GM12878 (cell line): ENCODE measurements at regions not wholly inside any gene's neighbourhood (a gene's known extent, or its start where the extent isn't known, plus 50 kb on each side); places are given as distances from the start of the nearest gene placed in this dataset.
A peak's percentile ranks its signal among the peaks of the same experiment; 100 is the strongest.

Experiments used
- ATAC-seq: fragments of 200-7000 bp; cut with Tn5 transposase; 3 replicates; pipeline ENCODE4 v1.9.1; 2020; ENCODE audit warnings: mild to moderate bottlenecking, moderate library complexity
- BruUV-seq: library from RNA; stranded (reverse); fragments of 400-500 nt; replicated peaks from 2 replicates; lab custom pipeline; 2021; lab: Mats Ljungman, UMichigan
- CTCF ChIA-PET: fragments of 300-600 bp; sonication (Branson Sonifier 250); formaldehyde crosslinking; extraction: SDS; loops from one replicate; lab custom pipeline; 2021; ENCODE audit warnings: inconsistent platforms; lab: Yijun Ruan, JAX
- POLR2A ChIA-PET: fragments of 350-600 bp; formaldehyde crosslinking; extraction: SDS; loops from one replicate; lab custom pipeline; 2021; ENCODE audit warnings: inconsistent platforms; lab: Charles Lee
- RAD21 ChIA-PET: fragments of 300-600 bp; sonication (Branson Sonifier 250); formaldehyde crosslinking; loops from one replicate; lab custom pipeline; 2023; ENCODE audit warnings: antibody characterized with exemption; ENCODE audit not compliant: unreplicated experiment; lab: Charles Lee
- SMC1A ChIA-PET: fragments of 300-600 bp; sonication (Branson Sonifier 250); formaldehyde crosslinking; loops from one replicate; lab custom pipeline; 2023; ENCODE audit not compliant: unreplicated experiment, uncharacterized antibody; lab: Charles Lee
- DNase-seq: peaks from one replicate; pipeline ENCODE4 v3.0.0-alpha.2; 2011; ENCODE audit warnings: low read depth, low spot score
- FAIRE-seq: peaks from 3 replicates; lab custom pipeline; 2011; peaks lifted over from hg19 to GRCh38; lab: Jason Lieb, UNC
- H2AFZ ChIP-seq: 2 replicates; pipeline ENCODE4 v1.6.0; 2011; ENCODE audit warnings: low read depth, low read length, control low read depth; ENCODE audit not compliant: control insufficient read depth
- H3K27ac ChIP-seq: 2 replicates; pipeline ENCODE4 v1.5.1; 2011; ENCODE audit warnings: control low read depth; ENCODE audit not compliant: control insufficient read depth, insufficient read depth
- H3K27me3 ChIP-seq, 2 experiments: replicated peaks in 1 of 2; 2 replicates each; pipeline versions ENCODE4 v1.6.0 to v1.6.1; 2011; ENCODE audit warnings: low read length in 1 of 2; ENCODE audit not compliant: control insufficient read depth in 2 of 2, insufficient read depth in 2 of 2
- H3K36me3 ChIP-seq, 2 experiments: 2 replicates each; pipeline ENCODE4 v1.5.1; 2011; ENCODE audit warnings: low read length in 1 of 2; ENCODE audit not compliant: control insufficient read depth in 2 of 2, insufficient read depth in 2 of 2
- H3K4me1 ChIP-seq: 2 replicates; pipeline ENCODE4 v1.6.1; 2011; ENCODE audit warnings: mild to moderate bottlenecking, low read length, moderate library complexity, mixed read lengths; ENCODE audit not compliant: control insufficient read depth, insufficient read depth
- H3K4me2 ChIP-seq: 2 replicates; pipeline ENCODE4 v1.6.0; 2011; ENCODE audit warnings: control low read depth; ENCODE audit not compliant: control insufficient read depth, insufficient read depth
- H3K4me3 ChIP-seq: fragments of 200-600 bp; sonication (generic); 2 replicates; pipeline ENCODE4 v1.5.1; 2016
- H3K79me2 ChIP-seq: 2 replicates; pipeline ENCODE4 v1.6.0; 2011; ENCODE audit warnings: low read length; ENCODE audit not compliant: control insufficient read depth, insufficient read depth
- H3K9ac ChIP-seq: 2 replicates; pipeline ENCODE4 v1.8.0; 2011; ENCODE audit warnings: low read length, control low read depth, mixed read lengths; ENCODE audit not compliant: control insufficient read depth, insufficient read depth
- H3K9me3 ChIP-seq: replicated peaks from 3 replicates; pipeline ENCODE4 v1.5.1; 2011; ENCODE audit warnings: mild to moderate bottlenecking, low read length; ENCODE audit not compliant: control insufficient read depth, insufficient read depth
- H4K20me1 ChIP-seq: 2 replicates; pipeline ENCODE4 v1.6.0; 2011; ENCODE audit not compliant: control insufficient read depth, insufficient read depth
- BMI1 ChIP-seq: fragments of 450-650 bp; IDR thresholded peaks from 2 replicates; pipeline ENCODE4 v1.6.1; 2016; ENCODE audit warnings: mild to moderate bottlenecking, moderate library complexity, borderline replicate concordance
- CBX5 ChIP-seq: sonication (generic); IDR thresholded peaks from 2 replicates; pipeline ENCODE4 v1.6.1; 2016; ENCODE audit warnings: low read depth, moderate library complexity, mild to moderate bottlenecking, inconsistent platforms
- DPF2 ChIP-seq: fragments of 450-650 bp; IDR thresholded peaks from 2 replicates; pipeline ENCODE4 v1.6.1; 2017; ENCODE audit warnings: mild to moderate bottlenecking
- EZH2 ChIP-seq: IDR thresholded peaks from 2 replicates; pipeline ENCODE4 v1.6.1; 2012; ENCODE audit warnings: low read depth, mild to moderate bottlenecking, control low read depth, inconsistent platforms, low read length, borderline replicate concordance; ENCODE audit not compliant: control insufficient read depth
- IKZF1 ChIP-seq: fragments of 450-650 bp; conservative IDR thresholded peaks from 2 replicates; pipeline ENCODE4 v1.6.1; 2017; ENCODE audit warnings: antibody characterized with exemption, mild to moderate bottlenecking
- POLR2A ChIP-seq: IDR thresholded peaks from 2 replicates; pipeline ENCODE4 v1.6.1; 2011; ENCODE audit warnings: low read depth, mild to moderate bottlenecking, low read length
- RAD21 ChIP-seq: IDR thresholded peaks from 2 replicates; pipeline ENCODE4 v1.6.1; 2011; ENCODE audit warnings: mild to moderate bottlenecking, low read depth, low read length, moderate library complexity; ENCODE audit not compliant: insufficient read depth
- RCOR1 ChIP-seq: conservative IDR thresholded peaks from 2 replicates; pipeline ENCODE4 v1.6.1; 2012; ENCODE audit warnings: low read depth, low read length, improper control_type of control experiment
- RUNX3 ChIP-seq: IDR thresholded peaks from 2 replicates; pipeline ENCODE4 v1.6.1; 2012; ENCODE audit warnings: low read length, inconsistent platforms
- SIX5 ChIP-seq: IDR thresholded peaks from 2 replicates; pipeline ENCODE4 v1.6.1; 2011; ENCODE audit warnings: mild to moderate bottlenecking, low read depth, low read length, moderate library complexity; ENCODE audit not compliant: severe bottlenecking
- SMC3 ChIP-seq: IDR thresholded peaks from 2 replicates; pipeline ENCODE4 v1.6.1; 2011; ENCODE audit warnings: low read length, improper control_type of control experiment, borderline replicate concordance
- SUPT20H ChIP-seq: IDR thresholded peaks from 2 replicates; pipeline ENCODE4 v1.6.1; 2011; ENCODE audit warnings: low read depth, mild to moderate bottlenecking, low read length, moderate library complexity, borderline replicate concordance; ENCODE audit not compliant: control insufficient read depth
- YBX1 ChIP-seq: fragments of 450-650 bp; IDR thresholded peaks from 2 replicates; pipeline ENCODE4 v1.6.1; 2016; ENCODE audit warnings: antibody characterized with exemption
- ZNF274 ChIP-seq: IDR thresholded peaks from one replicate; pipeline ENCODE4 v1.8.0; 2011; ENCODE audit not compliant: insufficient read length, insufficient read depth
- WGBS: methylation state at CpG from one replicate; pipeline ENCODE4 v1.1.6; 2016; ENCODE audit warnings: low lambda C conversion rate; ENCODE audit not compliant: insufficient replicate concordance, insufficient coverage; ENCODE audit errors: missing lambda C conversion rate; 5-methylcytosine and 5-hydroxymethylcytosine counted together
- in situ Hi-C: fragments of 300-500 bp; cut with MboI; formaldehyde crosslinking; loops from 9 replicates; pipeline ENCODE4 v1.14.3; 2018; ENCODE audit warnings: mixed read lengths
- intact Hi-C: fragments of 100-400 bp; cut with micrococcal nuclease; formaldehyde crosslinking; loops from one replicate; pipeline ENCODE4 v1.14.2; 2022; ENCODE audit not compliant: unreplicated experiment
- TF ChIP-seq, protein P1 (sequence below), 3 experiments: IDR thresholded peaks in 2 of 3; conservative IDR thresholded peaks in 1 of 3; 2 replicates each; pipeline ENCODE4 v1.5.1; 2011; ENCODE audit warnings: low read depth in 3 of 3, low read length in 3 of 3, mild to moderate bottlenecking in 3 of 3, control low read depth in 2 of 3, moderate library complexity in 2 of 3, inconsistent platforms in 1 of 3, mixed read lengths in 1 of 3; ENCODE audit not compliant: control insufficient read depth in 2 of 3, insufficient read depth in 1 of 3; ENCODE audit errors: extremely low read depth in 1 of 3

DNA sequence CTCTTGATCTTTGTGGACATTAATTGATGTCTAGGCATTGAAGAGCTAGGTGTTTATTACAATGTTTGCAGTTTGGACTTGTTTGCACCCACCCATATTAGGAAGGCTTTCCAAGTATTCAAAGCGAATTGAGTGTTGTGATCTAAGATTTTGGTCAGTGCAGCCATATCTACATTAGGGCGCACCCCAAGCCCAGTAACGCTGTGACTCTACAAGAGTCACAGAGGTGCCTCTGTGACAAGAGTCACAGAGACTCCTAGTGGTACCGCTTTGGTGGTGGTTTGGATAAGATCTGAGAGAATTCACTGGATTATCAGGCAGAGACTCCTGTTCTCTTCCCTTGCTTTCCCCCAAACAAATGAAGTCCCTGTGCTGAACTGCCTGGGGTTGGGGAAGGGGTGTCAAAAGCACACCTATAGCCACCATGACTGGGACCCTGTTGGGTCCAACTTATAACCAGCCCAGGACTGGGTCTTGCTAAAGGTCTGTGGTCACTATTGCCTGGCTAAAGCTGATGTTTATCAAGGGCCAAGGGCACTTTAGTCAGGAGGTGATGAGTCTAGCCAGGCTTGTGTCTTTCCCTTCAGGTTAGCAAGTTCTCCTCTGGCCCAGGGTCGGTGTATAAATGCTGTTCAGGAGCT lies 114.1 kb upstream of the RIOK2 start:
- Histone ChIP-seq H2AFZ (no peak overlapping the region), H4K20me1 (no peaks in the 10 kb centered on the region), H3K27me3 (no peaks in the 10 kb centered on the region), H3K4me2 (no peak overlapping the region), H3K9me3 (no peaks in the 10 kb centered on the region), H3K4me1 (no peaks in the 10 kb centered on the region), H3K27ac (no peak overlapping the region), H3K79me2 (no peaks in the 10 kb centered on the region), H3K4me3 (no peak overlapping the region), H3K9ac (no peak overlapping the region), H3K36me3 (no peaks in the 10 kb centered on the region)
- WGBS: 4% methylated on average over 5 of the region's 5 CpGs
- ATAC-seq (peak; percentile 100), FAIRE-seq (peak; percentile 44), DNase-seq (peak; percentile 11)
- RAD21 ChIA-PET: interaction anchor here (0.7 to 3.8 kb wide), 11 partner anchors 61 to 1531 kb away, joined by 3 to 45 read pairs (median 3); no protein-coding TSS in a partner anchor
- no peak for TF ChIP-seq SUPT20H
- TF ChIP-seq, protein P1, sequence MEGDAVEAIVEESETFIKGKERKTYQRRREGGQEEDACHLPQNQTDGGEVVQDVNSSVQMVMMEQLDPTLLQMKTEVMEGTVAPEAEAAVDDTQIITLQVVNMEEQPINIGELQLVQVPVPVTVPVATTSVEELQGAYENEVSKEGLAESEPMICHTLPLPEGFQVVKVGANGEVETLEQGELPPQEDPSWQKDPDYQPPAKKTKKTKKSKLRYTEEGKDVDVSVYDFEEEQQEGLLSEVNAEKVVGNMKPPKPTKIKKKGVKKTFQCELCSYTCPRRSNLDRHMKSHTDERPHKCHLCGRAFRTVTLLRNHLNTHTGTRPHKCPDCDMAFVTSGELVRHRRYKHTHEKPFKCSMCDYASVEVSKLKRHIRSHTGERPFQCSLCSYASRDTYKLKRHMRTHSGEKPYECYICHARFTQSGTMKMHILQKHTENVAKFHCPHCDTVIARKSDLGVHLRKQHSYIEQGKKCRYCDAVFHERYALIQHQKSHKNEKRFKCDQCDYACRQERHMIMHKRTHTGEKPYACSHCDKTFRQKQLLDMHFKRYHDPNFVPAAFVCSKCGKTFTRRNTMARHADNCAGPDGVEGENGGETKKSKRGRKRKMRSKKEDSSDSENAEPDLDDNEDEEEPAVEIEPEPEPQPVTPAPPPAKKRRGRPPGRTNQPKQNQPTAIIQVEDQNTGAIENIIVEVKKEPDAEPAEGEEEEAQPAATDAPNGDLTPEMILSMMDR (IDR thresholded peaks at IDR 0.05 in 2 of 3, conservative IDR thresholded peaks at IDR 0.05 in 1 of 3; ENCODE audit: control insufficient read depth in 2 of 3, extremely low read depth in 1 of 3, insufficient read depth in 1 of 3, low read depth in 3 of 3, low read length in 3 of 3): peak; percentile 70 to 81 (median 71)
- TF ChIP-seq EZH2: no peak
- no peak for TF ChIP-seq DPF2
- TF ChIP-seq POLR2A: no peak
- TF ChIP-seq ZNF274: no peak
- TF ChIP-seq YBX1: no peak
- no peak for TF ChIP-seq IKZF1
- no peak for TF ChIP-seq BMI1
- peak; percentile 84 for TF ChIP-seq SMC3
- peak; percentile 39 for TF ChIP-seq RUNX3
- no peak for TF ChIP-seq CBX5
- no peak for TF ChIP-seq RCOR1
- TF ChIP-seq RAD21: peak; percentile 84
- no peak for TF ChIP-seq SIX5
- SMC1A ChIA-PET: interaction anchor here (0.7 to 3.8 kb wide), 20 partner anchors 10 to 1500 kb away, joined by 3 to 68 read pairs (median 3); no protein-coding TSS in a partner anchor
- in situ Hi-C loops: loop anchor here (5.0 kb wide), 1 partner anchor 235 kb away; no protein-coding TSS in a partner anchor
- CTCF ChIA-PET: interaction anchor here (0.6 to 4.1 kb wide), 27 partner anchors 12 to 1531 kb away, joined by 3 to 81 read pairs (median 4); no protein-coding TSS in a partner anchor
- BruUV-seq: no TSS peak
- intact Hi-C loops: loop anchor here (1.0 to 5.0 kb wide), 7 partner anchors 60 to 1530 kb away; no protein-coding TSS in a partner anchor
- POLR2A ChIA-PET: no interaction called here
